ENCODE measurements at regions not wholly inside any gene's neighbourhood (a gene's known extent, or its start where the extent isn't known, plus 50 kb on each side); places are given as distances from the start of the nearest gene placed in this dataset.

DNA sequence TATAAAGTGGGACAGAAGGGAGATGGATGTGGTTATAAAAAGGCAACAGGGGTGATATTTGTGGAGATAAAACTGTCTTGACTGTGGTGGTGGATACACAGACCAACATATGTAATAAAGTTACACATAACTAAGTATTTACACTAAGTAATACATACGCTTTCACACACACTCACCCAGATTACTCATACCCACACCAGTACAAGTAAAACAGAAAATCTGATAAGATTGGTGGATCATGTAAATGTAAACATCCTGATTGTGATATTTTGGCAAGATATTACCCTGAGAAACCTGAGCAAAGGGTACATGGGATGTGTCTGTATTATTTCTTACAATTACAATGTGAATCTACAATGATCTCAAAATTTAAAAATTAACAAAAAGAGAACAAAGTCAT, 53.3 kb upstream of the SLIT3 start:
- Histone ChIP-seq H3K4me1 (ENCODE audit: control insufficient read depth, insufficient read depth, low read length) (no peaks in the 10 kb centered on the region), H3K4me3 (ENCODE audit: low read length) (no peak overlapping the region), H3K36me3 (ENCODE audit: control insufficient read depth, insufficient read depth, low read length) (no peaks in the 10 kb centered on the region), H3K27ac (ENCODE audit: low read length) (no peak overlapping the region), H3K27me3 (ENCODE audit: control insufficient read depth, insufficient read depth, low read length) (peaks cover 4% of the 10 kb centered on the region), H3K9me3 (ENCODE audit: control insufficient read depth, insufficient read depth, low read length) (no peaks in the 10 kb centered on the region)
- DNase-seq (no peak), ATAC-seq (no peak)
- H3K9me3 Mint-ChIP-seq = no peaks in the 10 kb centered on the region
- no CpG with 5 or more reads among the region's 1 CpG for WGBS (ENCODE audit: insufficient coverage)
- no peak overlapping the region for H3K4me3 Mint-ChIP-seq
- no peaks in the 10 kb centered on the region for H3K36me3 Mint-ChIP-seq
- TF ChIP-seq, protein P1, sequence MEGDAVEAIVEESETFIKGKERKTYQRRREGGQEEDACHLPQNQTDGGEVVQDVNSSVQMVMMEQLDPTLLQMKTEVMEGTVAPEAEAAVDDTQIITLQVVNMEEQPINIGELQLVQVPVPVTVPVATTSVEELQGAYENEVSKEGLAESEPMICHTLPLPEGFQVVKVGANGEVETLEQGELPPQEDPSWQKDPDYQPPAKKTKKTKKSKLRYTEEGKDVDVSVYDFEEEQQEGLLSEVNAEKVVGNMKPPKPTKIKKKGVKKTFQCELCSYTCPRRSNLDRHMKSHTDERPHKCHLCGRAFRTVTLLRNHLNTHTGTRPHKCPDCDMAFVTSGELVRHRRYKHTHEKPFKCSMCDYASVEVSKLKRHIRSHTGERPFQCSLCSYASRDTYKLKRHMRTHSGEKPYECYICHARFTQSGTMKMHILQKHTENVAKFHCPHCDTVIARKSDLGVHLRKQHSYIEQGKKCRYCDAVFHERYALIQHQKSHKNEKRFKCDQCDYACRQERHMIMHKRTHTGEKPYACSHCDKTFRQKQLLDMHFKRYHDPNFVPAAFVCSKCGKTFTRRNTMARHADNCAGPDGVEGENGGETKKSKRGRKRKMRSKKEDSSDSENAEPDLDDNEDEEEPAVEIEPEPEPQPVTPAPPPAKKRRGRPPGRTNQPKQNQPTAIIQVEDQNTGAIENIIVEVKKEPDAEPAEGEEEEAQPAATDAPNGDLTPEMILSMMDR (IDR thresholded peaks at IDR 0.05) = no peak
- H3K4me1 Mint-ChIP-seq = no peaks in the 10 kb centered on the region
- intact Hi-C loops (cut with micrococcal nuclease) = no loop called here
- H3K27ac Mint-ChIP-seq = no peak overlapping the region
- peaks cover 15 to 19% of the 10 kb centered on the region in 2 donors for H3K27me3 Mint-ChIP-seq (ENCODE audit: low read depth in 2 of 2)

DNA sequence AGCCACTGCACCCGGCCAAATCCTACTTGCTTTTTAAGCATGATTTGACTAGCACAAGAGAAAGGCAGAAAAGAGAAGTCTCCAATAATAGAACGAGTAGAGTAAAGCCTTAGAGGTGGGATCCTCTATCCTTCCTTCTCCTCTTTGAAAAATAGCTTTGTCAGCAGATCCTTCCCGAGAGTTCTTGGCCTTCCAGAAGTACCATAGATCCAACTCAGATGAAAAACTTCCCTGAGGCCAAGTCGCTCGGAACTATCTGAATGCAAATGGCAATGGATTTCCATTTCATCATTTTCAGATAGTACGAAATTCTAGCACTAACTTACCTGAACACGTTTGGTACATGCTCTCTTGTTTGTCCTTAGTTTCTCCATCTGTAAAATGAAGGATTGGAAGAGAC, 52.0 kb upstream of the SLIT3 start:
- no peaks in the 10 kb centered on the region for H3K9me3 ChIP-seq (ENCODE audit: control insufficient read depth, insufficient read depth, low read length)
- Mint-ChIP-seq H3K4me1 (no peaks in the 10 kb centered on the region), H3K27me3 (ENCODE audit: low read depth in 2 of 2) (peaks cover 15 to 18% of the 10 kb centered on the region in 2 donors), H3K36me3 (no peaks in the 10 kb centered on the region), H3K4me3 (no peak overlapping the region), H3K9me3 (no peaks in the 10 kb centered on the region), H3K27ac (no peak overlapping the region)
- no peak overlapping the region for H3K27ac ChIP-seq (ENCODE audit: low read length)
- DNase-seq (no peak), ATAC-seq (no peak)
- TF ChIP-seq, protein P1 (IDR thresholded peaks at IDR 0.05) = no peak
- H3K4me1 ChIP-seq (ENCODE audit: control insufficient read depth, insufficient read depth, low read length) = no peaks in the 10 kb centered on the region
- no peaks in the 10 kb centered on the region for H3K36me3 ChIP-seq (ENCODE audit: control insufficient read depth, insufficient read depth, low read length)
- H3K27me3 ChIP-seq (ENCODE audit: control insufficient read depth, insufficient read depth, low read length) = peaks cover 4% of the 10 kb centered on the region
- 92% methylated on average over 6 of the region's 7 CpGs for WGBS (ENCODE audit: insufficient coverage)
- intact Hi-C loops (cut with micrococcal nuclease) = no loop called here
- no peak overlapping the region for H3K4me3 ChIP-seq (ENCODE audit: low read length)

DNA sequence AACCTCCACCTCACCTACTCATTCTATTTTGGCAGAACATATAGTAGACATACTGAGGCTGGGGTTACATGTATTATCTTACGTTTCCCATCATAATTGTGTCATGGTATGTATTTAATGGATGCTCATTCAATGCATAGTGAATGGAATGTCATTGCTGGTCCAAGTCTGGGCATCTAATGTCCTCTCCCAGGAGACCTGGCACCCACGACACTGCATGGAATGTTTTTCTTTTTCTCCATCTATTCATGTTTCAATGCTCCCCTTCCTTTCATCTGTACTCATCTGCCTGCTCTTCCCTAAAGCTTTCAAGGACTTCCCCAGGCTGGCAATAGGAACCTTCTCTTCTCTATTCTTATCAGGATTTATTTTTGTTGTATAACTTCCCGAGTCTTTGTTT, 50.8 kb upstream of the SLIT3 start:
- intact Hi-C loops (cut with micrococcal nuclease) = no loop called here
- ATAC-seq (no peak), DNase-seq (no peak)
- Mint-ChIP-seq H3K27me3 (ENCODE audit: low read depth in 2 of 2) (peaks cover 8 to 15% of the 10 kb centered on the region in 2 donors), H3K4me3 (no peak overlapping the region), H3K9me3 (no peaks in the 10 kb centered on the region), H3K36me3 (no peaks in the 10 kb centered on the region), H3K4me1 (no peaks in the 10 kb centered on the region), H3K27ac (no peak overlapping the region)
- Histone ChIP-seq H3K27ac (ENCODE audit: low read length) (no peak overlapping the region), H3K27me3 (ENCODE audit: control insufficient read depth, insufficient read depth, low read length) (no peaks in the 10 kb centered on the region), H3K9me3 (ENCODE audit: control insufficient read depth, insufficient read depth, low read length) (no peaks in the 10 kb centered on the region), H3K4me1 (ENCODE audit: control insufficient read depth, insufficient read depth, low read length) (no peaks in the 10 kb centered on the region), H3K4me3 (ENCODE audit: low read length) (no peak overlapping the region), H3K36me3 (ENCODE audit: control insufficient read depth, insufficient read depth, low read length) (no peaks in the 10 kb centered on the region)
- 84% methylated on average over 2 of the region's 3 CpGs for WGBS (ENCODE audit: insufficient coverage)
- TF ChIP-seq, protein P1 (IDR thresholded peaks at IDR 0.05) = no peak

DNA sequence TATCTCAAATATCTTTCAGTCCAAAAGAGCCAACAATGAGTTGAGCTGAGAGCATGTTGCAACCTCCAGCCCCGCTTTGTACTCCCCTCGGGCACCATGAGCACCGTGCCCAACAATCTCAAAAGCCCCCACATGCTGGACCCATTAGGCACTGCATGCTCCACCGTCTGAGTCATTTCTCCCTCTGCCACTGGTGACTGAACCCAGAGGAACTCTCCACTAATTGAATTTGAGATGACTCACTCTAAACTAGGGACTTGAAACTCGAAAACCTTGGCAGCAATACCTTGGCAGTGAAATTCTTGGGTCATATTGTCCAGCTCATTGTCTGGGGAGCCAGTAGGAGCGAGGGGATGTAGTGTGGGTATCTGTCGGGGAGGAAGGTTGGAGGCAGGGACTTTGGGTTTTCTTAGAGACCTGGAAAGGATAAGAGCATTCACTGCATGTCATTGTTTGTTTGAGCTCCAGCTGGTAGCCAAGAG, 49.9 kb upstream of the SLIT3 start:
- ATAC-seq (no peak), DNase-seq (no peak)
- Mint-ChIP-seq H3K4me3 (no peak overlapping the region), H3K27me3 (ENCODE audit: low read depth in 2 of 2) (peaks cover 5 to 15% of the 10 kb centered on the region in 2 donors), H3K27ac (no peak overlapping the region), H3K4me1 (no peaks in the 10 kb centered on the region), H3K36me3 (no peaks in the 10 kb centered on the region), H3K9me3 (no peaks in the 10 kb centered on the region)
- Histone ChIP-seq H3K9me3 (ENCODE audit: control insufficient read depth, insufficient read depth, low read length) (no peaks in the 10 kb centered on the region), H3K36me3 (ENCODE audit: control insufficient read depth, insufficient read depth, low read length) (no peaks in the 10 kb centered on the region), H3K4me1 (ENCODE audit: control insufficient read depth, insufficient read depth, low read length) (no peaks in the 10 kb centered on the region), H3K27ac (ENCODE audit: low read length) (no peak overlapping the region), H3K27me3 (ENCODE audit: control insufficient read depth, insufficient read depth, low read length) (no peaks in the 10 kb centered on the region), H3K4me3 (ENCODE audit: low read length) (no peak overlapping the region)
- TF ChIP-seq, protein P1 (IDR thresholded peaks at IDR 0.05) = no peak
- intact Hi-C loops (cut with micrococcal nuclease) = no loop called here
- WGBS (ENCODE audit: insufficient coverage) = 79% methylated on average over 7 of the region's 7 CpGs

All from natural killer cell (primary cell).